Gastrocnemius medialis (tissue), 4 donors: ENCODE measurements at regions not wholly inside any gene's neighbourhood (a gene's known extent, or its start where the extent isn't known, plus 50 kb on each side); places are given as distances from the start of the nearest gene placed in this dataset.

Experiments
- POLR2A ChIP-seq, 2 donors: fragments of 450-650 bp; IDR thresholded peaks; one replicate each; pipeline ENCODE4 v1.6.1; 2017; ENCODE audit warnings: antibody characterized with exemption in 2 of 2, mild to moderate bottlenecking in 2 of 2, moderate library complexity in 2 of 2
- TF ChIP-seq, protein P1 (sequence below), 5 experiments: fragments of 450-650 bp in 3 of 5; fragments of 200-600 bp in 2 of 5; sonication (generic) in 2 of 5; IDR thresholded peaks in 4 of 5; conservative IDR thresholded peaks in 1 of 5; 1 replicate in 4 of 5; 2 replicates in 1 of 5; pipeline ENCODE4 v1.5.1; 2016 to 2019; ENCODE audit warnings: antibody characterized with exemption in 5 of 5, mild to moderate bottlenecking in 3 of 5, moderate library complexity in 3 of 5

GRCh38 chr2:82234283-82234874 is 1929.8 kb upstream of the LRRTM1 start:
- TF ChIP-seq, protein P1, sequence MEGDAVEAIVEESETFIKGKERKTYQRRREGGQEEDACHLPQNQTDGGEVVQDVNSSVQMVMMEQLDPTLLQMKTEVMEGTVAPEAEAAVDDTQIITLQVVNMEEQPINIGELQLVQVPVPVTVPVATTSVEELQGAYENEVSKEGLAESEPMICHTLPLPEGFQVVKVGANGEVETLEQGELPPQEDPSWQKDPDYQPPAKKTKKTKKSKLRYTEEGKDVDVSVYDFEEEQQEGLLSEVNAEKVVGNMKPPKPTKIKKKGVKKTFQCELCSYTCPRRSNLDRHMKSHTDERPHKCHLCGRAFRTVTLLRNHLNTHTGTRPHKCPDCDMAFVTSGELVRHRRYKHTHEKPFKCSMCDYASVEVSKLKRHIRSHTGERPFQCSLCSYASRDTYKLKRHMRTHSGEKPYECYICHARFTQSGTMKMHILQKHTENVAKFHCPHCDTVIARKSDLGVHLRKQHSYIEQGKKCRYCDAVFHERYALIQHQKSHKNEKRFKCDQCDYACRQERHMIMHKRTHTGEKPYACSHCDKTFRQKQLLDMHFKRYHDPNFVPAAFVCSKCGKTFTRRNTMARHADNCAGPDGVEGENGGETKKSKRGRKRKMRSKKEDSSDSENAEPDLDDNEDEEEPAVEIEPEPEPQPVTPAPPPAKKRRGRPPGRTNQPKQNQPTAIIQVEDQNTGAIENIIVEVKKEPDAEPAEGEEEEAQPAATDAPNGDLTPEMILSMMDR (IDR thresholded peaks at IDR 0.05 in 4 of 5, conservative IDR thresholded peaks at IDR 0.05 in 1 of 5) = no peak
- no peak for TF ChIP-seq POLR2A (IDR thresholded peaks at IDR 0.05)
